MM.1S (cell line): ENCODE measurements at regions not wholly inside any gene's neighbourhood (a gene's known extent, or its start where the extent isn't known, plus 50 kb on each side); places are given as distances from the start of the nearest gene placed in this dataset.

Experiments used
- DNase-seq: peaks from one replicate; pipeline ENCODE4 v3.0.0-alpha.2; 2015
- H2AFZ ChIP-seq: fragments of 300-600 bp; sonication (generic); 2 replicates; pipeline ENCODE4 v1.6.0; 2016; ENCODE audit warnings: antibody characterized with exemption, low read length
- H3F3A ChIP-seq: fragments of 300-600 bp; sonication (generic); 2 replicates; pipeline ENCODE4 v1.6.1; 2016; ENCODE audit warnings: mild to moderate bottlenecking, antibody characterized with exemption, low read length, moderate library complexity, mixed read lengths; ENCODE audit not compliant: insufficient read depth
- H3K27ac ChIP-seq: fragments of 300-600 bp; sonication (generic); 2 replicates; pipeline ENCODE4 v1.5.1; 2016; ENCODE audit warnings: mild to moderate bottlenecking, low read length
- H3K27me3 ChIP-seq: fragments of 300-600 bp; sonication (generic); replicated peaks from 2 replicates; pipeline ENCODE4 v1.6.0; 2016; ENCODE audit warnings: low read length; ENCODE audit not compliant: insufficient read depth
- H3K36me3 ChIP-seq: fragments of 300-600 bp; sonication (generic); replicated peaks from 2 replicates; pipeline ENCODE4 v1.6.1; 2016; ENCODE audit warnings: mild to moderate bottlenecking, low read length, mixed read lengths; ENCODE audit not compliant: insufficient read depth
- H3K4me1 ChIP-seq: fragments of 300-600 bp; sonication (generic); 2 replicates; pipeline ENCODE4 v1.6.1; 2016; ENCODE audit warnings: low read length, mixed read lengths
- H3K4me2 ChIP-seq: fragments of 300-600 bp; sonication (generic); 2 replicates; pipeline ENCODE4 v1.6.0; 2016; ENCODE audit warnings: low read depth, low read length
- H3K4me3 ChIP-seq: fragments of 300-600 bp; sonication (generic); 2 replicates; pipeline ENCODE4 v1.5.1; 2016; ENCODE audit warnings: low read length, mixed read lengths
- H3K79me2 ChIP-seq: fragments of 300-600 bp; sonication (generic); 2 replicates; pipeline ENCODE4 v1.6.1; 2016; ENCODE audit warnings: mixed run types, low read length, mixed read lengths
- H3K9ac ChIP-seq: fragments of 300-600 bp; sonication (generic); 2 replicates; pipeline ENCODE4 v1.6.1; 2016; ENCODE audit warnings: low read length, mixed read lengths
- H3K9me2 ChIP-seq: fragments of 300-600 bp; sonication (generic); replicated peaks from 2 replicates; pipeline ENCODE4 v1.6.1; 2016; ENCODE audit warnings: mild to moderate bottlenecking, low read length, mixed read lengths; ENCODE audit not compliant: insufficient read depth
- H3K9me3 ChIP-seq: fragments of 300-600 bp; sonication (generic); replicated peaks from 2 replicates; pipeline ENCODE4 v1.6.1; 2016; ENCODE audit warnings: mild to moderate bottlenecking, low read length, mixed read lengths; ENCODE audit not compliant: insufficient read depth
- H4K20me1 ChIP-seq: fragments of 300-600 bp; sonication (generic); 2 replicates; pipeline ENCODE4 v1.6.1; 2016; ENCODE audit warnings: mild to moderate bottlenecking, low read length, moderate library complexity, mixed read lengths; ENCODE audit not compliant: insufficient read depth
- CTCF ChIP-seq: fragments of 300-600 bp; sonication (generic); IDR thresholded peaks from 2 replicates; pipeline ENCODE4 v1.5.1; 2016; ENCODE audit warnings: antibody characterized with exemption, low read length, mixed read lengths
- EZH2 ChIP-seq: fragments of 300-600 bp; sonication (generic); optimal IDR thresholded peaks from 2 replicates; pipeline ENCODE3; 2017; ENCODE audit warnings: low read depth, mild to moderate bottlenecking, antibody characterized with exemption, low read length, mixed read lengths
- EZH2phosphoT487 ChIP-seq: fragments of 300-600 bp; sonication (generic); IDR thresholded peaks from 2 replicates; pipeline ENCODE4 v1.6.1; 2018; ENCODE audit warnings: antibody characterized with exemption, low read length

- H3K9ac ChIP-seq, result no peak overlapping the region
- H3K27ac ChIP-seq, result no peak overlapping the region
- H3K27me3 ChIP-seq, result no peaks in the 10 kb centered on the region
- H4K20me1 ChIP-seq, result no peaks in the 10 kb centered on the region
- no peak overlapping the region for H2AFZ ChIP-seq
- TF ChIP-seq EZH2 (no peak), EZH2phosphoT487 (no peak), CTCF (no peak)
- H3K4me1 ChIP-seq, result no peaks in the 10 kb centered on the region
- no peaks in the 10 kb centered on the region for H3F3A ChIP-seq
- no peak overlapping the region for H3K4me3 ChIP-seq
- no peaks in the 10 kb centered on the region for H3K79me2 ChIP-seq
- no peaks in the 10 kb centered on the region for H3K36me3 ChIP-seq
- no peaks in the 10 kb centered on the region for H3K9me2 ChIP-seq
- no peak overlapping the region for H3K4me2 ChIP-seq
- no peak for DNase-seq
- no peaks in the 10 kb centered on the region for H3K9me3 ChIP-seq
These were observed 457.8 kb upstream of the UBE2E2 start for GRCh38 chr3:22745321-22745720.

- H3K4me2 ChIP-seq, result no peak overlapping the region
- H3K79me2 ChIP-seq, result no peaks in the 10 kb centered on the region
- no peaks in the 10 kb centered on the region for H3K9me2 ChIP-seq
- H3K4me3 ChIP-seq, result no peak overlapping the region
- H3K4me1 ChIP-seq, result no peaks in the 10 kb centered on the region
- TF ChIP-seq EZH2 (no peak), CTCF (no peak), EZH2phosphoT487 (no peak)
- no peak overlapping the region for H3K27ac ChIP-seq
- no peak overlapping the region for H3K9ac ChIP-seq
- no peaks in the 10 kb centered on the region for H3K27me3 ChIP-seq
- no peak for DNase-seq
- H3K9me3 ChIP-seq, result no peaks in the 10 kb centered on the region
- no peak overlapping the region for H2AFZ ChIP-seq
- H4K20me1 ChIP-seq, result no peaks in the 10 kb centered on the region
- H3F3A ChIP-seq, result no peaks in the 10 kb centered on the region
- no peaks in the 10 kb centered on the region for H3K36me3 ChIP-seq
These were observed 456.9 kb upstream of the UBE2E2 start for GRCh38 chr3:22746221-22746620.

- Histone ChIP-seq H3K4me3 (no peak overlapping the region), H4K20me1 (no peaks in the 10 kb centered on the region)
- DNase-seq, result no peak
These were observed 454.6 kb upstream of the UBE2E2 start for GRCh38 chr3:22748453-22749045.

More at GRCh38 chr3:22748453-22749045, 454.6 kb upstream of the UBE2E2 start:
- Histone ChIP-seq H3F3A (no peaks in the 10 kb centered on the region), H3K27ac (no peak overlapping the region), H2AFZ (no peak overlapping the region), H3K9me3 (no peaks in the 10 kb centered on the region), H3K36me3 (no peaks in the 10 kb centered on the region), H3K79me2 (no peaks in the 10 kb centered on the region), H3K9ac (no peak overlapping the region), H3K4me2 (no peak overlapping the region), H3K4me1 (no peaks in the 10 kb centered on the region), H3K27me3 (no peaks in the 10 kb centered on the region), H3K9me2 (no peaks in the 10 kb centered on the region)
- TF ChIP-seq EZH2, result no peak
- no peak for TF ChIP-seq EZH2phosphoT487
- TF ChIP-seq CTCF, result no peak
